SU-DHL-6 (cell line): ENCODE measurements at regions not wholly inside any gene's neighbourhood (a gene's known extent, or its start where the extent isn't known, plus 50 kb on each side); places are given as distances from the start of the nearest gene placed in this dataset.

Experiments
- EZH2phosphoT487 ChIP-seq: fragments of 200-600 bp; sonication (generic), shearing (Covaris generic); conservative IDR thresholded peaks from 2 replicates; pipeline ENCODE4 v1.6.1; 2018; ENCODE audit warnings: mild to moderate bottlenecking, antibody characterized with exemption, low read length, moderate library complexity, mixed read lengths
- TF ChIP-seq, protein P1 (sequence below): fragments of 200-600 bp; sonication (generic); IDR thresholded peaks from one replicate; pipeline ENCODE4 v1.5.1; 2017; ENCODE audit warnings: antibody characterized with exemption, mild to moderate bottlenecking, low read length, moderate library complexity; ENCODE audit not compliant: insufficient read depth, poor library complexity, severe bottlenecking

DNA sequence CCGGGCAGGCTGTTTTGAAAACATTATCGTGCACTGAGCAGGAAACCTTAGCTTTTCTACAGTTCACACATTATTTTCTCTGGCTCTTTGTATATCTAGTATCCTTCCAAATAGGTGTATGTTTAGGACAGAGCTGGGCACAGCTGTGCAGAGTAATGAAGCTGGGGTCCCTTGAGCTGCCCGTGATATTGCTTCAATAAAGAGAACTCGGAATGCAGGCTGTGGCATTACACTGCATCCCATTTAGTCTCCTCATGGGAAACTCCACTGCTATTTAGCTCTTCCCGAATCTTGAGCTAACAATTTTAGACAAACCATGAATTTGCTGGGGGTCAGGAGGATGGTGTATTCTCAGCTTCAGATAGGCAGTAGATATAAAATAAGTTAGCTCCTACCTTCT, 348.3 kb downstream of the ACTR3B start:
- TF ChIP-seq, protein P1, sequence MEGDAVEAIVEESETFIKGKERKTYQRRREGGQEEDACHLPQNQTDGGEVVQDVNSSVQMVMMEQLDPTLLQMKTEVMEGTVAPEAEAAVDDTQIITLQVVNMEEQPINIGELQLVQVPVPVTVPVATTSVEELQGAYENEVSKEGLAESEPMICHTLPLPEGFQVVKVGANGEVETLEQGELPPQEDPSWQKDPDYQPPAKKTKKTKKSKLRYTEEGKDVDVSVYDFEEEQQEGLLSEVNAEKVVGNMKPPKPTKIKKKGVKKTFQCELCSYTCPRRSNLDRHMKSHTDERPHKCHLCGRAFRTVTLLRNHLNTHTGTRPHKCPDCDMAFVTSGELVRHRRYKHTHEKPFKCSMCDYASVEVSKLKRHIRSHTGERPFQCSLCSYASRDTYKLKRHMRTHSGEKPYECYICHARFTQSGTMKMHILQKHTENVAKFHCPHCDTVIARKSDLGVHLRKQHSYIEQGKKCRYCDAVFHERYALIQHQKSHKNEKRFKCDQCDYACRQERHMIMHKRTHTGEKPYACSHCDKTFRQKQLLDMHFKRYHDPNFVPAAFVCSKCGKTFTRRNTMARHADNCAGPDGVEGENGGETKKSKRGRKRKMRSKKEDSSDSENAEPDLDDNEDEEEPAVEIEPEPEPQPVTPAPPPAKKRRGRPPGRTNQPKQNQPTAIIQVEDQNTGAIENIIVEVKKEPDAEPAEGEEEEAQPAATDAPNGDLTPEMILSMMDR = no peak
- TF ChIP-seq EZH2phosphoT487 = no peak
